ENCODE measurements at regions not wholly inside any gene's neighbourhood (a gene's known extent, or its start where the extent isn't known, plus 50 kb on each side); places are given as distances from the start of the nearest gene placed in this dataset.

DNA sequence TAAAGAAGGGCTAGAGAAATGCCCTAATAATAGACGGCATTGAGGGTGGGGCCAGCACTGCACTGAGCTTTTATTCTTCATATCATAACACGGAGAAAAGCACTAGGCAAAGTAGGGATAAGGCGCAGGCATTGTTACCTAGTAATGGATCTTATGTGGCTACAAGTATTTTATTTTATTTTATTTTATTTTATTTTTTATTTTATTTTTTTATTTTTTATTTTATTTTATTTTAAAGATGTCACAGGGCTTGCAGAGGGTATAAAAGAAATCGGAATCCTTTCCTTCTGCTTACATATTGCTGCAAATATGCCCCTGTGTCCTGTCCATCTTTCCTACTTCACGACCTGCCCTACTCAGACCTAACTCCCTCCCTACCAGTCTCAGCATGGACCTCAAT lies 452.0 kb upstream of the KIRREL3 start:
- no peak overlapping the region for H3K4me3 ChIP-seq (ENCODE audit: low read length)
- DNase-seq (ENCODE audit: low read depth): no peak
- TF ChIP-seq CTCF (conservative IDR thresholded peaks at IDR 0.05; ENCODE audit: low read length): no peak

DNA sequence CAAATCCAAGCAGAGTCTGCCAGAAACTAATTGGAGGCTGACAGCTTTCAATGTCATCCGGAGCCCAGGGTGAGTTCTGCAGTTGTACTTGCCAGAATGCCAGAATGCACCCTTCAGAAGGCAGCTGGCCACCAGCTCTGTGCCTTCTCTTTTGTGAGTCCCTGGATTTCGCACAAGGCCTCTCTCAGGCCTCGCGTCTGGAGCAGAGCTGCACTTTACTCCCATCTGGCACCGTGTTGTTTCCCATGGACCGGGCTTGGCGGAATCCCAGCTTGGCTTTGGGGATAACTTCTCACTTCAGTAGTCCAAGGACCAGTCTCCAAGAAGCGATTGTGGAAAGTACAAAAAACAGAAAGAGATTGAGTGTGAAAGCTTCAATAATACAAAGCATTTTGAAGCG lies 451.3 kb upstream of the KIRREL3 start:
- DNase-seq (ENCODE audit: low read depth): no peak
- no peak overlapping the region for H3K4me3 ChIP-seq (ENCODE audit: low read length)
- no peak for TF ChIP-seq CTCF (conservative IDR thresholded peaks at IDR 0.05; ENCODE audit: low read length)

DNA sequence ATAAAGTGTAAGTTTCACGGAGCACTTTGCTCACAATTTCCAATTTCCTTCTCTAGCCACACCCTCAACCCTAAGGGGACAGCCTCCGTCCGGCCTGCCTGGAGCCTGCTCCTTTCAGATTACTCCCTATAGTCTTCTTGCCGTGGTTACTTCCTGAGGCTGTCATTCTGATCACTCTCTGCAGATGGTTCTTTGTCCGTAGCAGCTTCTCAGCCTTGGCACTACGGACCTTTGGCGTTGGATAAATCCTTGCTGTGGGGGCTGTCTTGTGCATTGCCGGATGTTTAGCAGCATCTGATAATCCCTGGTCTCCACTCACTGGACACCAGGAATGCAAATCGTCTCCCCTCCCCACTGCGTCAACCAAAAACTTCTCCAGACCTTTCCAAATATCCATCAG lies 447.5 kb upstream of the KIRREL3 start:
- TF ChIP-seq CTCF (conservative IDR thresholded peaks at IDR 0.05; ENCODE audit: low read length): no peak
- DNase-seq (ENCODE audit: low read depth): no peak
- no peak overlapping the region for H3K4me3 ChIP-seq (ENCODE audit: low read length)

DNA sequence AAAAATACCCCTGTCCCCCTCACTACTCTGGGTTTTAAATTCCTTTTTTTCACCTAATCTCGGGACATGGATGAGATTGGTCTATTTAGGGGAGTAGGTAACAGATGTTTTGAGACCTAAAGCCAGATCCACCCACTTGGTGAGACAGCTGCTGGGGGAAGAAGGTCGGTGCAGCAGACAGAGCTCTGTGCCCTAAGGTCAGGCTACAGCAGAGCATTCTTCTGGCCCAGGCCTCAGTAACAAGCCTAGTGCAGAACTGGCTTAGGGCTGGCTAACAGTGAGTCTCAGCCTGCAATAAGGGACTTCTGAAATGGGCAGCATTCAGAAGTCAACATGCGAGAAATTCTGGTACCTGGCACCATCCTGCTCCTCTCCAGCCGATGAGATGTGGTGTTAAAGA lies 444.9 kb upstream of the KIRREL3 start:
- TF ChIP-seq CTCF (conservative IDR thresholded peaks at IDR 0.05; ENCODE audit: low read length): no peak
- no peak overlapping the region for H3K4me3 ChIP-seq (ENCODE audit: low read length)
- no peak for DNase-seq (ENCODE audit: low read depth)

GRCh38 chr11:127443297-127443696 lies 442.7 kb upstream of the KIRREL3 start:
- H3K4me3 ChIP-seq (ENCODE audit: low read length): no peak overlapping the region
- DNase-seq (ENCODE audit: low read depth): no peak
- TF ChIP-seq CTCF (conservative IDR thresholded peaks at IDR 0.05; ENCODE audit: low read length): no peak

- H3K4me3 ChIP-seq (ENCODE audit: low read length): no peak overlapping the region
- TF ChIP-seq CTCF (conservative IDR thresholded peaks at IDR 0.05; ENCODE audit: low read length): no peak
- no peak for DNase-seq (ENCODE audit: low read depth)
Measured at GRCh38 chr11:127440616-127441015, 440.0 kb upstream of the KIRREL3 start.

DNA sequence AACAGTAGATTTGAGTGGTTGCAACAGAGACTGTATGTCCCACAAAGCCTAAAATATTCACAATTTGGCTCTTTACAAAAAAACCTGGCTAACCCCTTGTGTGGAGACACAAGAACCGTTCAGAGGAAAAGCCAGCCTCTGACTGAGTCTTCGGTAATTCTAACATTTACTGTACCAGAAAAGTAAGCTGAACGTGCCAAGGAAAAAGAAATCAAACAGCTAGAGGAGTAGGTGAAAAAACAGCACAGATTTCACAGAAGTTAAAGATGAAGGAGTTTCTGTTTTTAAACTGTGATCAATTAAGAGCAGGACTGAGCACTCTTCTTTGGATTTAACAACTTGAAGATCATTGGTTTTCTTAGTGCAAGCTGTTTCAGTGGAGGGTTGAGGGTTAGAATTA lies 424.7 kb upstream of the KIRREL3 start:
- no peak overlapping the region for H3K4me3 ChIP-seq (ENCODE audit: low read length)
- TF ChIP-seq CTCF (conservative IDR thresholded peaks at IDR 0.05; ENCODE audit: low read length): no peak
- DNase-seq (ENCODE audit: low read depth): no peak
